HG03442 (cell line): ENCODE measurements at regions not wholly inside any gene's neighbourhood (a gene's known extent, or its start where the extent isn't known, plus 50 kb on each side); places are given as distances from the start of the nearest gene placed in this dataset.

Experiments used
- ATAC-seq: cut with Tn5 transposase; IDR thresholded peaks from one replicate; pipeline ENCODE4 v1.9.1; 2021; ENCODE audit warnings: mild to moderate bottlenecking, moderate library complexity; ENCODE audit not compliant: unreplicated experiment

DNA sequence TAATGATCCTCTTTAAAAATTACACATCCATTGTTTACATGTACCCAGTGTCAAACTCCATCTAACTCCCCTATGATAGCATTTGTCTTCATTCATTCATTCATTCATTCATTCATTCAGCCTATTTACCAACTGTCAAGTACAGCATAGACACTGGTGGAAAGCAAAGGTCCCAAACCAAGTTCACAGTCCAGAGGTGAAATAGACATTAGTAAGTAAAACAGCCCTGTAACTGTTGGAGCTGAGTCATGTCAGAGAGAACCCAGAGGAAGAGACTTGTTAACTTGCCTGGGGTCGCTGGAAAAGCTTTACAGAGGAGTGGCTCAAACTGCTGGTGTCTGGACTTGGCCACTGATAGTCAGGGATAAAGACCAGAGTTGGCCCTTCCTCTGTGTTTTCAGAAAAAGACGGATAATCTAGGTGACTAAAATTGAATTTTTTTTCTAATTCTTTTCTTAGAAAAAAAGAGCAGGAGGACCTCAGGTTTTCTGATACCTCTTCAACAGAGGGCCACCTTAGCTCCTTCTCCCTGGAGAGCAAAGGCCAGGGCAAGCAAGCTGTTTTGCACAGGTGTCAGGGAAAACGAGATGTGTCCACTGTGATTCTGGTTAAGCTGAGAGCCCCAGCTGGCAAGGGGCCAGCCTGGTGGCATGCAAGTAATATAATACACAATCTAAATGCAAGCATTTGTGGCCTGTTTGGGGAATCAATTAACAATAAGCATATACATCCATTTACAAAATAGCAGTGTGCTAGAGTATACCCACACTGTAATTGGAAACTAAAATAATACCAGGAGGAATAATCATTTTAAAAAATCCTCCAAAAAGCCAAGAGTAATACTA is 96.7 kb upstream of the SLC14A2 start:
- no peak for ATAC-seq

GRCh38 chr18:45519411-45520280 is 95.6 kb upstream of the SLC14A2 start:
- no peak for ATAC-seq

DNA sequence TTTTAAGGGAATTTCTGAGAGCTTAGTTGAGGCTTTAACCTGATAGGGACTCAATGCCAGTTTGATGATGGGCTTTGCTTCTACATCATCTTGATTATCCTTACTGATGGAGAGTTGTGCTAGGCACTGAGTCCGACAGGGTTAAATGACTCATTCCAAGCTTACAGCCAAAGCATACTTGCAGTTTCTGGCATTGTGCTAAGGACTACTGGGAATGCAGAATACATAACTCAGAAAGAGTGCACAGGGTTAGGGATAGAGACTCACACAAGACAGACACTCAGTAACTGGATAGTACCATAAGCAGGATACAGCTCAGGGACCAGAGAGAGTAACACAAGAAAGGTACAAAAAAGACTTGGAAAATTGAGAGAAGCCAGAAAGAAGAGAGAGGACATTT is 94.1 kb upstream of the SLC14A2 start:
- ATAC-seq = no peak

DNA sequence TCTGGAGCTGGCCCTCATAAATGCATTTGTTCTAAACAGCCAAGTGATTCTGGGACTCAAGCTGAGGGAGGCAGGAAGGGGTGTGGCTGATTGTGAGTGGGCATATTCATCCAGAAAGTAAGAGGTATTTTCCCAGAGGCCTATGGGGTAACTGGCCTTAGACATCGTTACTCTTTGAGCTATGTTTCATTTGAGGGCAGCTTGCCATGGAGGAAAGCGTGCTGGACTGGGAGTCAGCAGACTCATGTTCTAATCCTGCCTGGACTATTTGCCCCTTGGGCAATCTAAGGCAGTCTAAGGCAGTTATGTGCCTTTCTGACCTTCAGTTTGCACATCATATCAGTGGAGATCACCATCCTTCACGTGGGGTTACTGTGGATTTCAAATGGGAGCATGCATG is 93.5 kb upstream of the SLC14A2 start:
- ATAC-seq = no peak

DNA sequence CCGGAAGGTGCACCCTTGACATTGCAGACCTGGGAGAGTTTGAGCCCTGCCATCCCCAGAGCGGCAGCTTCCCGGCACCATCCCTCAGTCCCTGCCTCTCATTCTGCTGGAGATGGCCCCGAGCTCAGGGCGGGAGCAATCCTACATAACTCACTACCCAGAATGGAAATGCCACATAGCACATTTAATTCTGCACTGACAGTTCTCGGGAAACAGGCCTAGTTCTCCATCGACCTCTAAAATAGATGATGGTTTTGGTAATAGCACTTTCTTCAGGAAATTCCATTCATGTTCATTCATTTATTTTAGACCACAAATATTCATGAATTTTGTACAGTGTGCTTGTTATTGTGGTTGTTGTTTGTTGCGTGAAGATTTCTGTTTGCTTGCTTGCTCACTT is 92.9 kb upstream of the SLC14A2 start:
- no peak for ATAC-seq

DNA sequence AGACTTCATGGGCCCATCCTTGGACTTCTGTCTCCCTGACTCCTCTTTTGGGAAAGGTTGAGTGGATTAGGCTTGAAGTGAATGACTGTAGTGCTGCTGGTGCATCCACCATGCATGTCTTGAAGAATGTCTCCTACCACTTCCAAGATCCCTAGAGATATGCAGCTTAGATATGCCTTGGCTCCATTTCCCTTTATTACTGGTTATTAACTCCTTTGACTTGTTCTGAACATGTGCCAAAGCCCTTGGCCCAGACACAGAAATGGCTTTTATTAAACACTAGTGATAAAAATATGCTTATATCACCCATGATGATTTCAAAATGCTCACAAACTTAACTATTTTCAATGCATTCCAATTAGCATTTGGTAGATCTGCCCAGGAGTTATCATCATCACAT is 90.0 kb upstream of the SLC14A2 start:
- ATAC-seq = no peak

GRCh38 chr18:45526114-45526841 is 89.0 kb upstream of the SLC14A2 start:
- ATAC-seq = no peak

GRCh38 chr18:45527891-45528290 is 87.4 kb upstream of the SLC14A2 start:
- ATAC-seq = no peak

DNA sequence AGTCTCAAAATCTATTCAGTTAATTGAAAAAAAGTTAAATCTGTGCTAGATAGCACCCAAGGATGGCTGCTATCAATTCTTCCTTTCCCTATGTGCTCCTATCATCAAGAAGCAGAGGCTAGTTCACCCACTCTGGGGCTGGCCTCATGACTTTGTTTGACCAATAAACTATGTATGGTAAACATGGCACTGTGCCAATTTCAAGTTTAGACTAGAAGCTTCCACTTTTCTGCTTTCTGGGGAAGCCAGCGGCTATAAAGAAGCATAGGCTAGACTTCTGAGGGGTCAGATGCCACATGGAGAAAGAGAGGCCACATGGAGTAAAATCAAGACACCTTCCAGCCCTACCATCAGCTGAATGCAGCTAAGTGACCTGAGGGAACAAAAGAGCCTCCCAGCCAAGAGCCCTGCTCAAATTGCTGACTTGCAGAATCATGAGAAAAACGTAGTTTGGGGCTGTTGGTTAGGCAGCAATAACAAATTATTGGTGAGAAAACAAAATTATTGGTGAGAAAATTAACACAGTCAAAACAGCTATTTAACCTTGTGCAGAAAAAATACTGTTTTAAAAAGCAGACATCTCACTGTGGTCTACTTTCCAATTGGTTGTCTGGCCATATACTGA is 86.5 kb upstream of the SLC14A2 start:
- no peak for ATAC-seq

DNA sequence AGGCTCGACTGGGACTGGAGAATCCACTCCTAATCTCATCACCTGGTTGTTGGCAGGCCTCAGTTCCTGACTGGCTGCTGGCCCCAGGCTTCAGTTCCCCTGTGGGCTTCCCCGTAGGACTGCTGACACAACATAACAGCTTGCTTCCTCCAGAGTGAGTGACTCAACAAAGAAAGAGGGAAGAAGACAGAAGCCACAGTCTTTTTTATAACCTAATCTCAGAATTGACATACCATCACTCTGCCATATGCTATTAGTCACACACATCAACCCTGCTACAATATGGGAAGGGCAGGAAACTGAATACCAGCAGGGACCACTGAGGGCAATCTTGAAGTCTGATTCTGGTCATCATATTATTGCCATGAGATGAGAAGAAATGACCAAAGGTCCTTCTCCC is 76.8 kb upstream of the SLC14A2 start:
- no peak for ATAC-seq

DNA sequence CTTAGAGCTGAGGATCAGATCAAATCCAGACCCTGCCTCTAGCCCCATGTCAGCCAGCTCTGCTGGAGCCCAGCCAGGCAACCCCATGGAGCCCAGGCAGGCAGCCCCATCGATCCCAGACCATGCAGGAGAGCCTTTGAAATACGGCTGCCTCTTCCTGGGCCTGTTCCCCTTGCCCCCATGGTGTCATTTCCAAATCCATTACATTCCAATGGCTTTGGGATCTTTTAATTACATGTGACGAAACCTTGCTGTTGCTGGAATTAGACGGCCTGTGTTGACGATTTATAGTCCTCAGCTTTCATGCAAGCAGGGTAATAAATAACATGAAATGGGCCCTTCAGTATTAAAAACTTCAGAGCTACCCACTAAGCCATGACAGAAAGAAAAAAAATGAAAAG is 75.8 kb upstream of the SLC14A2 start:
- no peak for ATAC-seq

- ATAC-seq = no peak
Measured at GRCh38 chr18:45540125-45540524, 75.2 kb upstream of the SLC14A2 start.

- ATAC-seq = no peak
Measured at GRCh38 chr18:45541421-45541820, 73.9 kb upstream of the SLC14A2 start.

- ATAC-seq = no peak
Measured at GRCh38 chr18:45542043-45542442, 73.2 kb upstream of the SLC14A2 start.

GRCh38 chr18:45547910-45548309 is 67.4 kb upstream of the SLC14A2 start:
- ATAC-seq = no peak

DNA sequence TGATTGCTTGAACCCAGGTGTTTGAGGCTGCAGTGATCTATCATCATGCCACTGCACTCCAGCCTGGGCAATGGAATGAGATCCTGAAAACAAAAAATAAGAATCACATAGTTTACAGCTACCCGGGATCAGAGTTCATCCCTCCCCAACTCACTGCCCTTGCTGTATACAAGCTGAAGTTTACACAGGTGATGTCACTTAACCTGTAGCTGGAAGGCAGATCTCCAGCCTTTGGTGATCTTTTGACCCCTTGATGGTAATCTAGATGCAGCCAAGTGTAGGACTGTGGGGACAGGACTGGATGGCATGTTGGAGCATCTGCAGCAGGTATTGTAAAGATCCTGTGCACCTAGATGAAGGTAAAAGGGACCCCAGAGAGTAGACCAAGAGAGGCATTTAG is 66.7 kb upstream of the SLC14A2 start:
- ATAC-seq = no peak

DNA sequence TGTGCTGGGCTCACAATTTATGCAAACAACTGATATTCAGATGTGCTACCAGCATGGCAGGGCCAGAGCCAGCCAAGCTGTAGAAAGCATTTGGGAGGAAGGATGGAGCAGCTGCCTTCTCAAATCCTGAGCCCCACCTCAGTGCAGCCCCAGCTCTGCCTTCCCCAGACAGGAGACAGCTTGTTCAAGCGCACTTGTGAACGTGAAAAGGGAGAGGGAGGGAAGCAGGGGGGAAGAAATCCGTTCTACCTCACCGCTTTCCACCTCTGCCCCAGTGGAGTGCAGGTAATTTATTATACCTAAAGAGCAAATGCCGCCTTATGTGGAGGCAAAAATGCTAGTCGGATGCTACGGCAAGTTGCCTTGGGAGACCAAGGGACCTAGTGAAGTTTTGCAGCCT is 66.0 kb upstream of the SLC14A2 start:
- ATAC-seq = no peak

- ATAC-seq = no peak
Measured at GRCh38 chr18:45551142-45551815, 64.0 kb upstream of the SLC14A2 start.

DNA sequence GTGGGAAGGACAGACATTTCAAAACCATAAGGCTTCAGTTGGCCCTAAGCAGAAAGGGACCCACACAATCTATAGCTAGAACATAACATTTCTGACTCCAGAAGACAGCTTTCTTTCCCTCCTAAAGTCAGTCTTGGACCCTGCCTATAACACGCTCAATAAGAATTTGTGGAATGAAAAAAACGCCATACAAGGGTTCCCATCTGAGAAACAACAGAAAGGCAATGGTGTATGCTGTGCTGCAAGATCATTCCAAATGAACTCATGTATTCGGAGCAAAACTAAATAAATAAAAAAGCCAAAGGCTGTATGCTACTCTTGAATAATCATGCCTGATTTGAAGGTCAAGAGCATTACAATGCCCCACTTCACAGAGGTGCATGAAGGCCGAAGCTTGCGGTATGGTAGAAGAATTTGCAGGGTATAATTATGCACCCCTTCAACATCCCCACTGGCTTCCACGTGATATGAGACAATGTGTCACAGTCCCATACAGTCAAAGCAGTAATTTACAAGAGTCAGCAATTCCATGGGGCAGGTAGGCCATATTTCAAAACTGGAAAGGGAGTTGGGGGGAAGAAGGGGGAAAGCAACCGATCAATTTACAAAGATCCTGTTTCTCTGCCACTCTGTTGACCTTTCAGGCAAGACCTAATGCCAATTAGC is 61.4 kb upstream of the SLC14A2 start:
- ATAC-seq = no peak

DNA sequence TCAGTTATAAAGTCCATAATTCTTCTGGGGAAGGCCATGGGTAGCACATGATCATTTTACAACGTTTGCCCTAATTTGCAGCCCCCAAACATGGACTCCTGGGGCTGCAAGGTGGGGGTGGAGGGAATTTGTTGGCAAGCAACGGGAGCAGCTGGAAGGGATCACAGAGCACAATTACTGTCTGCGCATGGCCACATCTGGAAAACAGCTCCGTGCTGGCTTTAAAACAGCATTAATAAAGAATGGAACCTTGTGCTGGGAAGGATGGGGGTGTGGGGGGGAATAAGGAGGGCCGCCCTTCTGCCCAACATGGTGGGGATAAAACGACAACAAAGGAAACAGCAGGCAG is 60.9 kb upstream of the SLC14A2 start:
- no peak for ATAC-seq
